Breast epithelium (tissue), 3 donors: ENCODE measurements at regions not wholly inside any gene's neighbourhood (a gene's known extent, or its start where the extent isn't known, plus 50 kb on each side); places are given as distances from the start of the nearest gene placed in this dataset.

ENCODE experiments used
- CTCF ChIP-seq, 3 donors: fragments of 450-650 bp; IDR thresholded peaks; one replicate each; pipeline ENCODE4 v1.5.1; 2016 to 2017; ENCODE audit warnings: antibody characterized with exemption in 3 of 3, mild to moderate bottlenecking in 3 of 3, moderate library complexity in 3 of 3
- POLR2A ChIP-seq: fragments of 450-650 bp; IDR thresholded peaks from one replicate; pipeline ENCODE4 v1.6.1; 2016; ENCODE audit warnings: antibody characterized with exemption, mild to moderate bottlenecking, moderate library complexity

- TF ChIP-seq CTCF (IDR thresholded peaks at IDR 0.05) = no peak
- TF ChIP-seq POLR2A = no peak
Observed at GRCh38 chr5:2170761-2171160, 288.0 kb upstream of the IRX4 start.
